Spleen (tissue), 7 donors: ENCODE measurements at regions not wholly inside any gene's neighbourhood (a gene's known extent, or its start where the extent isn't known, plus 50 kb on each side); places are given as distances from the start of the nearest gene placed in this dataset.

Source experiments
- POLR2A ChIP-seq, 3 donors: fragments of 450-650 bp; IDR thresholded peaks; one replicate each; pipeline ENCODE4 v1.5.1; 2017; ENCODE audit warnings: antibody characterized with exemption in 3 of 3, mild to moderate bottlenecking in 1 of 3
- POLR2AphosphoS5 ChIP-seq, 3 donors: sonication (generic); formaldehyde crosslinking; IDR thresholded peaks; one replicate each; pipeline ENCODE4 v1.5.1; 2017; ENCODE audit warnings: antibody characterized with exemption in 3 of 3
- TF ChIP-seq, protein P1 (sequence below), 11 experiments: fragments of 200-600 bp in 7 of 11; fragments of 450-650 bp in 4 of 11; sonication (generic) in 4 of 11; IDR thresholded peaks in 8 of 11; conservative IDR thresholded peaks in 3 of 11; 1 replicate in 7 of 11; 2 replicates in 4 of 11; pipeline versions ENCODE4 v1.4.0 to v1.8.0; 2016 to 2021; ENCODE audit warnings: antibody characterized with exemption in 11 of 11, inconsistent platforms in 4 of 11, mild to moderate bottlenecking in 1 of 11
- donor health status: DM: no; HTN: no; CAD: no; lungs with moderate emphysema.
- donor health status: DM: no; HTN: no; CAD: no.
- donor health status: DM: no; HTN: no; CAD: no.

DNA sequence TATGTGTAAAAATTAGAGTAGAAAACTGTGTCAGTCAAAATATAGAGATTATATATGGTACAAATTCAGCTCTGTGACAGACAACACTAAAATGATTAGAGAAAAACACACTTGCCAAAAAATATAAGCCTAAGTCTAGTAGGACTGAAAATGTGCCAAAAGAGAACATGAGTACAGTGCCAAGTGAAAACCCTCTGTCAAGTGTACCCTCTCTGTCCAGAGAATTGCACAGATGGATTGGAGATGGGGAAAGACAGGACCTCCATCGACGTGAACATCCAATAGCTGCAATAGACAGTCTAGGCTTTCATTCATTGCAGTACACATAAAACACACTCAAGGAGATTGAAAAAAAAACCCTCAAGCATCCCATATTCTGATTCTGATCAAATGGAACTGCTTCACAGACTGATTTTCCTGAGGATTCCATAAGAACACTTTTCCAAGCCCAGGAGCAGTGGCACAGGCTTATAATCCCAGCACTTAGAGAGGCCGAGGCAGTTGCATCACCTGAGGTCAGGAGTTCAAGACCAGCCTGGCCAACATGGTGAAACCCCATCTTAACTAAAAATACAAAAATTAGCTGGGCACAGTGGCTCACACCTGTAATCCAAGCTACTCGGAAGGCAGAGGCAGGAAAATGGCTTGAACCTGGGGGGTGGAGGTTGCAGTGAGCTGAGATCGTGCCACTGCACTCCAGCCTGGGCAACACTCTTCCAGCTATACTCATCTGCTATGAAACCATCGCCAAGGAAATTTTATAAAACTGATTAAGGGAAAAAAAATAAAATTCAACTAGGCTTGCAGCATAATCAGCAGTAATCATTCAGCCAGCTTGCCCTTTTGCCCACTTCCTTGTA, 110.0 kb upstream of the TRIM24 start:
- TF ChIP-seq, protein P1, sequence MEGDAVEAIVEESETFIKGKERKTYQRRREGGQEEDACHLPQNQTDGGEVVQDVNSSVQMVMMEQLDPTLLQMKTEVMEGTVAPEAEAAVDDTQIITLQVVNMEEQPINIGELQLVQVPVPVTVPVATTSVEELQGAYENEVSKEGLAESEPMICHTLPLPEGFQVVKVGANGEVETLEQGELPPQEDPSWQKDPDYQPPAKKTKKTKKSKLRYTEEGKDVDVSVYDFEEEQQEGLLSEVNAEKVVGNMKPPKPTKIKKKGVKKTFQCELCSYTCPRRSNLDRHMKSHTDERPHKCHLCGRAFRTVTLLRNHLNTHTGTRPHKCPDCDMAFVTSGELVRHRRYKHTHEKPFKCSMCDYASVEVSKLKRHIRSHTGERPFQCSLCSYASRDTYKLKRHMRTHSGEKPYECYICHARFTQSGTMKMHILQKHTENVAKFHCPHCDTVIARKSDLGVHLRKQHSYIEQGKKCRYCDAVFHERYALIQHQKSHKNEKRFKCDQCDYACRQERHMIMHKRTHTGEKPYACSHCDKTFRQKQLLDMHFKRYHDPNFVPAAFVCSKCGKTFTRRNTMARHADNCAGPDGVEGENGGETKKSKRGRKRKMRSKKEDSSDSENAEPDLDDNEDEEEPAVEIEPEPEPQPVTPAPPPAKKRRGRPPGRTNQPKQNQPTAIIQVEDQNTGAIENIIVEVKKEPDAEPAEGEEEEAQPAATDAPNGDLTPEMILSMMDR (IDR thresholded peaks at IDR 0.05 in 8 of 11, conservative IDR thresholded peaks at IDR 0.05 in 3 of 11), result no peak
- TF ChIP-seq POLR2AphosphoS5 (IDR thresholded peaks at IDR 0.05) (no peak), POLR2A (IDR thresholded peaks at IDR 0.05) (no peak)
